ENCODE measurements at regions not wholly inside any gene's neighbourhood (a gene's known extent, or its start where the extent isn't known, plus 50 kb on each side); places are given as distances from the start of the nearest gene placed in this dataset.

GRCh38 chr7:120168066-120168465 is 104.9 kb upstream of the KCND2 start:
- H3K27ac Mint-ChIP-seq, result no peak overlapping the region
- H3K4me3 Mint-ChIP-seq, result no peak overlapping the region
- H3K36me3 Mint-ChIP-seq (ENCODE audit: low read depth), result no peaks in the 10 kb centered on the region
- no peak for TF ChIP-seq CTCF (IDR thresholded peaks at IDR 0.05)
- no peaks in the 10 kb centered on the region for H3K4me1 Mint-ChIP-seq
- peaks cover 6% of the 10 kb centered on the region for H3K9me3 Mint-ChIP-seq
- intact Hi-C loops (cut with micrococcal nuclease), result no loop called here
- ChIA-PET CTCF (no interaction called here), POLR2A (no interaction called here)
- no peaks in the 10 kb centered on the region for H3K27me3 Mint-ChIP-seq
- DNase-seq, result no peak
- ATAC-seq (ENCODE audit: low read depth), result no peak

GRCh38 chr7:120169996-120170783 is 102.8 kb upstream of the KCND2 start:
- Mint-ChIP-seq H3K9me3 (peaks cover 6% of the 10 kb centered on the region), H3K27me3 (no peaks in the 10 kb centered on the region), H3K4me3 (no peak overlapping the region), H3K36me3 (ENCODE audit: low read depth) (no peaks in the 10 kb centered on the region), H3K27ac (no peak overlapping the region), H3K4me1 (no peaks in the 10 kb centered on the region)
- ChIA-PET POLR2A (no interaction called here), CTCF (no interaction called here)
- no peak for DNase-seq
- no peak for TF ChIP-seq CTCF (IDR thresholded peaks at IDR 0.05)
- no peak for ATAC-seq (ENCODE audit: low read depth)
- intact Hi-C loops (cut with micrococcal nuclease), result no loop called here

GRCh38 chr7:120170834-120171233 is 102.1 kb upstream of the KCND2 start:
- ATAC-seq (ENCODE audit: low read depth) (no peak), DNase-seq (no peak)
- Mint-ChIP-seq H3K4me1 (no peaks in the 10 kb centered on the region), H3K36me3 (ENCODE audit: low read depth) (no peaks in the 10 kb centered on the region), H3K27me3 (no peaks in the 10 kb centered on the region), H3K27ac (no peak overlapping the region), H3K9me3 (peaks cover 6% of the 10 kb centered on the region), H3K4me3 (no peak overlapping the region)
- ChIA-PET CTCF (no interaction called here), POLR2A (no interaction called here)
- no peak for TF ChIP-seq CTCF (IDR thresholded peaks at IDR 0.05)
- intact Hi-C loops (cut with micrococcal nuclease), result no loop called here

GRCh38 chr7:120171406-120171805 is 101.6 kb upstream of the KCND2 start:
- Mint-ChIP-seq H3K4me1 (no peaks in the 10 kb centered on the region), H3K36me3 (ENCODE audit: low read depth) (no peaks in the 10 kb centered on the region), H3K9me3 (peaks cover 6% of the 10 kb centered on the region), H3K4me3 (no peak overlapping the region), H3K27ac (no peak overlapping the region), H3K27me3 (no peaks in the 10 kb centered on the region)
- CTCF ChIA-PET, result no interaction called here
- POLR2A ChIA-PET, result no interaction called here
- ATAC-seq (ENCODE audit: low read depth) (no peak), DNase-seq (no peak)
- intact Hi-C loops (cut with micrococcal nuclease), result no loop called here
- TF ChIP-seq CTCF (IDR thresholded peaks at IDR 0.05), result no peak

GRCh38 chr7:120180221-120180620 is 92.8 kb upstream of the KCND2 start:
- no peaks in the 10 kb centered on the region for H3K9me3 Mint-ChIP-seq
- no peak overlapping the region for H3K27ac Mint-ChIP-seq
- H3K36me3 Mint-ChIP-seq (ENCODE audit: low read depth), result no peaks in the 10 kb centered on the region
- intact Hi-C loops (cut with micrococcal nuclease), result no loop called here
- ATAC-seq (ENCODE audit: low read depth) (no peak), DNase-seq (no peak)
- no peaks in the 10 kb centered on the region for H3K4me1 Mint-ChIP-seq
- ChIA-PET CTCF (no interaction called here), POLR2A (no interaction called here)
- no peak overlapping the region for H3K4me3 Mint-ChIP-seq
- no peaks in the 10 kb centered on the region for H3K27me3 Mint-ChIP-seq
- TF ChIP-seq CTCF (IDR thresholded peaks at IDR 0.05), result no peak
